Effector memory CD4-positive, alpha-beta T cell (primary cell): ENCODE measurements at regions not wholly inside any gene's neighbourhood (a gene's known extent, or its start where the extent isn't known, plus 50 kb on each side); places are given as distances from the start of the nearest gene placed in this dataset.
"Not testable (repeated sequence)": the region's sequence is repeated elsewhere in the genome, so short reads cannot be mapped to it uniquely, and the experiment has no call there.

Source experiments
- DNase-seq, 3 donors: peaks; one replicate each; pipeline ENCODE4 v3.0.0-alpha.2; 2020
- H3K27ac ChIP-seq: 2 replicates; pipeline ENCODE4 v1.7.0; 2013; ENCODE audit warnings: mild to moderate bottlenecking, low read length, moderate library complexity; ENCODE audit not compliant: insufficient read depth, poor library complexity, severe bottlenecking
- H3K27me3 ChIP-seq: replicated peaks from 2 replicates; pipeline ENCODE4 v1.7.0; 2013; ENCODE audit warnings: mild to moderate bottlenecking, low read length; ENCODE audit not compliant: insufficient read depth, control insufficient read depth, poor library complexity, severe bottlenecking
- H3K36me3 ChIP-seq: 2 replicates; pipeline ENCODE4 v1.7.0; 2013; ENCODE audit warnings: mild to moderate bottlenecking, low read length, moderate library complexity; ENCODE audit not compliant: control insufficient read depth, insufficient read depth
- H3K4me1 ChIP-seq: 2 replicates; pipeline ENCODE4 v1.7.0; 2013; ENCODE audit warnings: low read length, mild to moderate bottlenecking; ENCODE audit not compliant: control insufficient read depth, insufficient read depth, poor library complexity, severe bottlenecking
- H3K4me3 ChIP-seq: 2 replicates; pipeline ENCODE4 v1.7.0; 2013; ENCODE audit warnings: low read length, low read depth, mild to moderate bottlenecking; ENCODE audit not compliant: insufficient read depth, poor library complexity, severe bottlenecking
- H3K9me3 ChIP-seq: 2 replicates; pipeline ENCODE4 v1.7.0; 2013; ENCODE audit warnings: mild to moderate bottlenecking, low read length, moderate library complexity; ENCODE audit not compliant: control insufficient read depth

DNA sequence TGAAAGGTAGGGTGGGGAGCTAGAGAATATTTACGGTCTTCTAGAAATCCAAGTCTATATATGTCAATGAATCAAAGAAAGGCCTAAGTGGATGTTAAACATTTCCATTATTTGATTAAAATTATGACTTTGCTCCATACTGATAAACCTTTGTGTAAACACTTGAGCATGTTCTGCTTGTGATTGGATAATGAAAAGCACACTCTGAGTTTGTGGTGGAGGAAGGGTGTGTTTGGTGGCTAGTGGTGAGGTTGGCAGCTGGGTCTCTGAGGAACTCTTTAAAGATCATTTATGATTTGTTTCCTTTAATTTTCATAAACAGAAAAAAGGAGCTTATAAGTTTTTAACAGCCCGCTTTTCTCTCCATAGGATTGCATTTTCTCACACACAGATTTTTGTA, 84.7 kb downstream of the RFPL4B start:
- Histone ChIP-seq H3K27ac (no peak overlapping the region), H3K9me3 (no peaks in the 10 kb centered on the region), H3K4me1 (no peaks in the 10 kb centered on the region), H3K27me3 (no peaks in the 10 kb centered on the region), H3K4me3 (no peak overlapping the region), H3K36me3 (no peaks in the 10 kb centered on the region)
- no peak for DNase-seq

DNA sequence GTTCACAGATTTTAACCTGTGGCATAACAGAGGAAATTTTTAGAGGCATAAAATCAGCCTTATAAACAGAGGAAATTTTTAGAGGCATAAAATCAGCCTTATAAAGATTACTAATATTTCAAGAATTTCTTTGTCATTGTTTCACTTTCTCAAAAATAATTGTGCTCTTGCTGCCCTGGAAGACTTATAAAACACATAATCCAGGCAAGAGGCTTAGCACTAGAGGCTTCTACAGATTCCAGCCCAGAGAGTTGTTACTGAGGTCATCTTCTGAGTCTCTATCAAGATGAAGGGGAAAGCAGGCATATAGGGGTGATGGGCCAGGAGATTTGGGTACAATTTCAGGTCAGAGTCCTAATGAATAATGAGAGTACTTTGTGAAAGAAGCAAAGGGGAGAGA, 85.7 kb downstream of the RFPL4B start:
- no peaks in the 10 kb centered on the region for H3K36me3 ChIP-seq
- no peak overlapping the region for H3K4me3 ChIP-seq
- H3K9me3 ChIP-seq, result no peaks in the 10 kb centered on the region
- H3K27ac ChIP-seq, result no peak overlapping the region
- H3K4me1 ChIP-seq, result no peaks in the 10 kb centered on the region
- H3K27me3 ChIP-seq, result no peaks in the 10 kb centered on the region
- DNase-seq, result no peak

DNA sequence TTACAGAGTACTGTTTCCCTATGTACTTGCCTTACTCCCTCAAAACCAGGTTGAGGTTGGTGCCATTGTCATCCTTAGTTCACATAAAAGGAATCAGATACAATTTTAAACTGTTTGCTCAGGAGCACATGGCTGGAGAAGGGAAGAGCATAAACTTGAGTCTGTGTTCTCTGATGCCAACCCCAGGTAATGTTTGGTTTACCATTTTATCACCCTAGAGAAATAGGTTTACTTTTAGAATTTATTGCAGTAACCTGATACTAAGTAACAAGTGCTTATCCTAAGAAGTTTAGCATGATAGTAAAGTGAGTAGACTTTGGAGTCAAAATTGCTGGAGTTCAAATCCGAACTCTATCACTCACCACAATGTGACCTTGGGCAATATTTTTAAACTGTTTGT, 86.3 kb downstream of the RFPL4B start:
- Histone ChIP-seq H3K27ac (no peak overlapping the region), H3K4me3 (no peak overlapping the region), H3K9me3 (no peaks in the 10 kb centered on the region), H3K4me1 (no peaks in the 10 kb centered on the region), H3K36me3 (no peaks in the 10 kb centered on the region), H3K27me3 (no peaks in the 10 kb centered on the region)
- DNase-seq, result no peak

DNA sequence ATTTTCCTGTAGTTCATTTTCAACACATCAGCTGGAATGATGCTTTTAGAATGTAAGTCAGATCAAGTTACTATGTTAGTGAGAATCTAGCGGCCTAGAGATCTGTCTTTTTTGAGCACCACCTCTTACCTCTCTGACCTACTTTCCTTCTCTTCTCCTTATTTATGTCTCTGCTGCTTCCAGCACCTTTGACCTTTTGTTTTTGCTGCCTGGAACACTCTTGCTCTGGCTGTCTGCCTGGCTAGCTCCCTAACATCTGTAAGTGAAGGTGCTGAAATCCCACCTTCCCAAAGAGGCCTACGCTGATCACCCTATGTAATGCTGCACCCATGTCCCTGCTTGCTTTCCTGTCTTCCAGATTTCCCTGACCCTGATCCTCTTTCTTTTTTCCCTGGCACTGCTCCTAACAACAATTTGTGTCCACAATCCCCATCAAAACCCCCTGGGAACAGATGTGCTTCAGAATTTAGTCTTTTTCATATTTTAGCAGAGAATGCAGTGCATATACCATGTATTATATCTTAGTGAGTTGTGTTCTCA, 87.8 kb downstream of the RFPL4B start:
- no peak overlapping the region for H3K27ac ChIP-seq
- no peaks in the 10 kb centered on the region for H3K27me3 ChIP-seq
- DNase-seq, result no peak

DNA sequence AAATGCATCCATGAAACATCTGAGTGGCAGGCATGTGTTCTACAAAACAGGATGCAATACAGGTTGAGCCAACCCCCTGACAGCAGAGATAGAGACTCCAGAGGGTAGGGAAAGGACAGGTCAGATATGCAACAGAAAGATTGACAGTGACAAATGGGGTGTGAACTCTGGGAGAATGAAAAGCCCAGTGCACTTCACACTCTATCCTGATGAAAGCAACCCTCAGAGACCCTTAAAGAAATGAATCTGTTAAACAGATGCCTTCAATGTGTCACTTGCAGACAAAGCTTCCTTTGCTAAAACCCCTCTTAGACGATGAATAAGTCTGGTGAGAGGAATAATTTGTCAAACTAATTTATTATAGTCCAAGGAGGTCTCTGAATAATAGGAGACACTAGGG, 89.9 kb downstream of the RFPL4B start:
- Histone ChIP-seq H3K4me1 (no peaks in the 10 kb centered on the region), H3K4me3 (no peak overlapping the region), H3K27me3 (no peaks in the 10 kb centered on the region), H3K27ac (no peak overlapping the region), H3K36me3 (no peaks in the 10 kb centered on the region), H3K9me3 (no peaks in the 10 kb centered on the region)
- no peak for DNase-seq

More for the DNA sequence above, 87.8 kb downstream of the RFPL4B start:
- no peaks in the 10 kb centered on the region for H3K9me3 ChIP-seq
- no peaks in the 10 kb centered on the region for H3K4me1 ChIP-seq
- no peak overlapping the region for H3K4me3 ChIP-seq
- H3K36me3 ChIP-seq, result no peaks in the 10 kb centered on the region

DNA sequence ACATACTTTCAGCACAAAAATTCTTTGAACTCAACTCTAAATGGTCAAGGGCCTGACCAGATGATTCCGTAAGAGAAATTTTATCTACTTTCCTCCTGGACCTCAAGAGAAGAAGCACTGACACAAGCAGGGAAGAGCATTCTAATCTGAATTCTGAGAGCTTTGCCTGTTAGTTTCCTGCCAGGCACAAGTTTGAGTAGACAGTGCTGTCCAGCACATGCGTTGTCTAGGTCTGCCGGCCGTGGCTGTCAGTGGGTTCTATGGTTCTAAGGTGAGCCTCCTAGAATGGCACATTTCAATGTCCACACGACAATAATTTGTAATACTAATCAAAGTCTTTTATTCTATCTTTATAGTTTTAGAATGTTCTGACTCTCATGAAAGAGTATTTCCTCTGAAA, 91.9 kb downstream of the RFPL4B start:
- Histone ChIP-seq H3K4me1 (no peaks in the 10 kb centered on the region), H3K27me3 (no peaks in the 10 kb centered on the region), H3K36me3 (no peaks in the 10 kb centered on the region), H3K27ac (no peak overlapping the region), H3K9me3 (no peaks in the 10 kb centered on the region), H3K4me3 (no peak overlapping the region)
- DNase-seq, result no peak

DNA sequence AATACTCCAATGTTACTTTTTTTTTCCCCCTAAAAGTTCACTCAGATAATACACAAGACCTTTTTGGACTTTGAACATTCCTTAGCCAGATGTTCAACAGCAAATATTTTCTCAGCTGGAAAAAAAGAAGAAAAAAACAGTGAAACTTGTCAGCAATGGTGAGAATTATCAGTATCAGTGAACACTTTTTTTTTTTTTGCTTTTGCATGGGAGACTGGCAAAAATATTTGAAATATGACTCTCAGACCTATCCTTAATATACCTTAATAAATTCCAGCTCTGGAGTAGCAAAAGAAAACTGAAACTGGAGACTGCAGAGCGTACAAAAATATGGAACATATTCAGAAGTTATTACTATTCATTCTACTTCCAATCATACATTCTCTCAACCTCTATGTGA, 92.3 kb downstream of the RFPL4B start:
- Histone ChIP-seq H3K9me3 (no peaks in the 10 kb centered on the region), H3K4me3 (no peak overlapping the region), H3K27ac (no peak overlapping the region), H3K36me3 (no peaks in the 10 kb centered on the region), H3K27me3 (no peaks in the 10 kb centered on the region), H3K4me1 (no peaks in the 10 kb centered on the region)
- DNase-seq, result no peak

DNA sequence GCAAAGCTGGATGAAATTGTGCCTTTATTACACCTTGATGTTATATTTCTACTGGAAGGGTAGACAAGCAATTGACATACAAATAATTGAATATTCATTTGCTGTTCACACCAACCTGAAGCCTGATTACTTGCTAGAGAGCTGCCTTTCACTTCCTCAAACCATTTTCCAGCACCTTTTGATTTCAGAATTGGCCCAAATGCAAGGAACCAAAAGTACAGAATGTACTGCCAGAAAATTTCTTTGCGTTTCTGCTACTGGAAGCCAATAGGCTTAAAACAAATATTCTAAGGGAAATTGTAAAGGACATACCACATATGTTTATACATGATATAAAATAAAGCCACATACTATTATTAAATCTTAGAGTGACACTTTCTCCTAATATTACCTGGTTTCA, 94.5 kb downstream of the RFPL4B start:
- Histone ChIP-seq H3K27ac (no peak overlapping the region), H3K4me3 (no peak overlapping the region), H3K36me3 (no peaks in the 10 kb centered on the region), H3K27me3 (no peaks in the 10 kb centered on the region), H3K4me1 (no peaks in the 10 kb centered on the region), H3K9me3 (no peaks in the 10 kb centered on the region)
- no peak for DNase-seq

DNA sequence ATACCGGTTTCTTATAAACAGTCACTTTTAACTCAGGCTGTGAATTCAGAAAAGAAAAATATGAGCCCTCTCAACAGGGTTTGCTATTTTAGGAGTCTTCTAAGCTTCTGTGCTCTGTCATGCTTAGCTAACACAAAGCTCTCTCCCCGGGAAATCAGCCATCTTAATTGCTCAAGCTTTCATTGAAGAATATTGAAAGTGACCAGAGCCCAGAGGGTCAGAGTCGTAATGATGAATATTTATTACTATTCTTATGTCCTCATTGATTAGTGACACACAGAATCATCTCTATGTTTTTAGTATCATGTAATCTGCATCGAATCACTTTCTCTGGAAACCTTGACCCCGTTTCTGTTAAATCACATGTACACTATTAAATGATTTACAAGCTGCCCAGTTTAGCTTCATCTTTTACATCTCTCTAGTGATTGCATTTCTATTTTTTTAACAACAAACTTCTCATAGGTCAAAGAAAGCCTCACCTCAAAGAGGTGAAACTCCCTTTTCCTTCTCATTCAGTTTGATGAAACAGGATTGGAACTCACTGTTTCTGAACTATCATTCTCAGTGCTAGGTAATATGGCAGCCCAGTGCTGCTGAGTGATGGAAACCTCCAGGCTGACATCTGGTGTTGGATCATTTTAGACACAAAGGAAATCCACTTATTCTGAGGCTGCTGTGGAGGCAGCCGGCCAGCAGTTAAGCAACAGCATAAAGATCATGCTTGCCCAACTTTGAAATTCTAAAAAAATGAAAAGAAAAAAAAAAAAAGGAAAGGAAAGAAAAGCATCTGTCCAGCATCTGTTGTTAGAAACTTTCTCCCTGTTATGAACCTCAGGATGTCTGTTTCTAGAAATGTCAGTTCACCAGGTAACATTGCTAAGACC, 96.3 kb downstream of the RFPL4B start:
- H3K4me1 ChIP-seq, result no peaks in the 10 kb centered on the region
- no peaks in the 10 kb centered on the region for H3K27me3 ChIP-seq
- no peak overlapping the region for H3K27ac ChIP-seq
- no peaks in the 10 kb centered on the region for H3K36me3 ChIP-seq
- no peak for DNase-seq
- no peaks in the 10 kb centered on the region for H3K9me3 ChIP-seq
- no peak overlapping the region for H3K4me3 ChIP-seq

DNA sequence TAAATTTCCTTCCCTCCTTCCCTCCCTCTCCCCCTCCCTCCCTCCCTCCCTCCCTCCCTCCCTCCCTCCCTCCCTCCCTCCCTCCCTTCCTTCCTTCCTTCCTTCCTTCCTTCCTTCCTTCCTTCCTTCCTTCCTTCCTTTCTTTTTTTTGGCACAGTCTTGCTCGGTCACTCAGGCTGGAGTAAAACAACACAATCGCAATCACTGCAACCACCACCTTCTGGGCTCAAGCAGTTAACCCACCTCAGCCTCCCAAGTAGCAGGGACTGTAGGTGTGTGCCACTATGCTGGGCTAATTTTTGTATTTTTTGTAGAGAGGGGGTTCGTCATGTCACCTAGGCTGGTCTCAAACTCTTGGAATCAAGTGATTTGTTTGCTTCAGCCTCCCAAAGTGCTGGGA, 101.7 kb downstream of the RFPL4B start:
- not testable (repeated sequence) for H3K36me3 ChIP-seq, H3K27me3 ChIP-seq, H3K4me3 ChIP-seq, H3K4me1 ChIP-seq, H3K27ac ChIP-seq, DNase-seq, H3K9me3 ChIP-seq
